Caki2 (cell line): ENCODE measurements at regions not wholly inside any gene's neighbourhood (a gene's known extent, or its start where the extent isn't known, plus 50 kb on each side); places are given as distances from the start of the nearest gene placed in this dataset.

Source experiments
- DNase-seq: peaks from one replicate; pipeline ENCODE4 v3.0.0-alpha.2; 2015; ENCODE audit warnings: low read depth
- in situ Hi-C: cut with HindIII; loops from 2 replicates; pipeline ENCODE4 v1.10.0; 2016; ENCODE audit warnings: low sequenced_read_pairs, low pct_unique_long_range_greater_than_20kb, mixed read lengths

- DNase-seq = no peak
- in situ Hi-C loops = no loop called here
These were observed 230.7 kb downstream of the UACA start for GRCh38 chr15:70532531-70533186.

- in situ Hi-C loops = no loop called here
- DNase-seq = no peak
These were observed 231.8 kb downstream of the UACA start for GRCh38 chr15:70531576-70531975.

- no peak for DNase-seq
- in situ Hi-C loops = no loop called here
These were observed 232.5 kb downstream of the UACA start for GRCh38 chr15:70530906-70531305.

GRCh38 chr15:70530503-70530902 is 232.9 kb downstream of the UACA start:
- in situ Hi-C loops = no loop called here
- DNase-seq = no peak

GRCh38 chr15:70530017-70530499 is 233.3 kb downstream of the UACA start:
- in situ Hi-C loops = no loop called here
- DNase-seq = no peak

- no peak for DNase-seq
- in situ Hi-C loops = no loop called here
These were observed 234.5 kb downstream of the UACA start for GRCh38 chr15:70528816-70529215.

GRCh38 chr15:70528270-70528706 is 235.1 kb downstream of the UACA start:
- no peak for DNase-seq
- in situ Hi-C loops = no loop called here

- in situ Hi-C loops = no loop called here
- DNase-seq = no peak
These were observed 236.4 kb downstream of the UACA start for GRCh38 chr15:70526974-70527325.

- in situ Hi-C loops = no loop called here
- DNase-seq = no peak
These were observed 237.0 kb downstream of the UACA start for GRCh38 chr15:70526221-70526973.

GRCh38 chr15:70525551-70525950 is 237.8 kb downstream of the UACA start:
- in situ Hi-C loops = no loop called here

GRCh38 chr15:70524470-70524869 is 238.9 kb downstream of the UACA start:
- DNase-seq = no peak
- in situ Hi-C loops = no loop called here

More at GRCh38 chr15:70525551-70525950, 237.8 kb downstream of the UACA start:
- no peak for DNase-seq

GRCh38 chr15:70523616-70524015 is 239.7 kb downstream of the UACA start:
- no peak for DNase-seq
- in situ Hi-C loops = no loop called here

GRCh38 chr15:70523192-70523591 is 240.2 kb downstream of the UACA start:
- in situ Hi-C loops = no loop called here
- no peak for DNase-seq

- no peak for DNase-seq
- in situ Hi-C loops = no loop called here
These were observed 240.9 kb downstream of the UACA start for GRCh38 chr15:70522323-70522966.

- no peak for DNase-seq
- in situ Hi-C loops = no loop called here
These were observed 241.6 kb downstream of the UACA start for GRCh38 chr15:70521576-70522322.

- in situ Hi-C loops = no loop called here
These were observed 243.7 kb downstream of the UACA start for GRCh38 chr15:70519616-70520015.

GRCh38 chr15:70519004-70519365 is 244.4 kb downstream of the UACA start:
- in situ Hi-C loops = no loop called here
- no peak for DNase-seq

More at GRCh38 chr15:70519616-70520015, 243.7 kb downstream of the UACA start:
- no peak for DNase-seq

- in situ Hi-C loops = no loop called here
- no peak for DNase-seq
These were observed 245.0 kb downstream of the UACA start for GRCh38 chr15:70518201-70519003.
